GM13976 (cell line): ENCODE measurements at regions not wholly inside any gene's neighbourhood (a gene's known extent, or its start where the extent isn't known, plus 50 kb on each side); places are given as distances from the start of the nearest gene placed in this dataset.

Experiments
- DNase-seq: peaks from one replicate; pipeline ENCODE4 v3.0.0; 2012; ENCODE audit warnings: low spot score
- CTCF ChIP-seq: IDR thresholded peaks from 2 replicates; pipeline ENCODE4 v1.5.1; 2012; ENCODE audit warnings: borderline replicate concordance, mild to moderate bottlenecking; ENCODE audit not compliant: insufficient read depth; ENCODE audit errors: extremely low read depth, missing control alignments, control extremely low read depth
- in situ Hi-C: fragments of 300-500 bp; cut with MboI; formaldehyde crosslinking; loops from one replicate; pipeline ENCODE4 v1.12.0; 2022; ENCODE audit warnings: low sequenced_read_pairs, mixed read lengths, inconsistent platforms; ENCODE audit not compliant: unreplicated experiment

- no peak for DNase-seq
- in situ Hi-C loops: no loop called here
- TF ChIP-seq CTCF: no peak
These were observed 176.8 kb upstream of the CIBAR2 start for GRCh38 chr16:85288869-85289660.

GRCh38 chr16:85289760-85290625 is 177.7 kb upstream of the CIBAR2 start:
- DNase-seq: no peak
- TF ChIP-seq CTCF: no peak
- in situ Hi-C loops: no loop called here

GRCh38 chr16:85290626-85291301 is 178.5 kb upstream of the CIBAR2 start:
- in situ Hi-C loops: no loop called here
- no peak for TF ChIP-seq CTCF
- DNase-seq: no peak

- in situ Hi-C loops: no loop called here
- no peak for TF ChIP-seq CTCF
- DNase-seq: no peak
These were observed 179.3 kb upstream of the CIBAR2 start for GRCh38 chr16:85291302-85292148.

GRCh38 chr16:85293458-85293857 is 181.2 kb upstream of the CIBAR2 start:
- no peak for TF ChIP-seq CTCF
- in situ Hi-C loops: no loop called here
- DNase-seq: no peak

- no peak for TF ChIP-seq CTCF
- in situ Hi-C loops: no loop called here
- no peak for DNase-seq
These were observed 181.8 kb upstream of the CIBAR2 start for GRCh38 chr16:85293904-85294642.
